ENCODE measurements at regions not wholly inside any gene's neighbourhood (a gene's known extent, or its start where the extent isn't known, plus 50 kb on each side); places are given as distances from the start of the nearest gene placed in this dataset.

DNA sequence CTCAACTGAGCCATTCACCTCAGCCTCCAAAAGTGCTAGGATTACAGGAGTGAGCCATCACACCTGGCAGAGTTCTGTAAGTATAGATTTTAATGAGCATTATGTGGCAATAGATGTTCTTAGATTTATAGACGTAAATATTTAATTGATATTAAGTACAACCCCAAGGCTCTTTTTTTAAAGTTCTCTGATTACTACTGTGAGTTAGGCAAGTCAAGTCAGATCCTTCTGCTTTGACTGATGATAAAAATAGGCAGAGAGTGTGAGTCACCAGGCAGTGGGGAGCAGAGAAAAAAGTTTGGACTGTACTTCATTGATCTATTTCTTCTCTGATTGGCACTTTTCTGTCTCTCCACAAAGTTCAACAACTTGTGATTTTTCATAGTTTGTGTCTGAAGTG lies 1379.9 kb downstream of the UQCRFS1 start:
- TF ChIP-seq POLR2AphosphoS5 (IDR thresholded peaks at IDR 0.05) (no peak), EP300 (IDR thresholded peaks at IDR 0.05) (no peak), POLR2A (IDR thresholded peaks at IDR 0.05) (no peak)
- TF ChIP-seq, protein P1, sequence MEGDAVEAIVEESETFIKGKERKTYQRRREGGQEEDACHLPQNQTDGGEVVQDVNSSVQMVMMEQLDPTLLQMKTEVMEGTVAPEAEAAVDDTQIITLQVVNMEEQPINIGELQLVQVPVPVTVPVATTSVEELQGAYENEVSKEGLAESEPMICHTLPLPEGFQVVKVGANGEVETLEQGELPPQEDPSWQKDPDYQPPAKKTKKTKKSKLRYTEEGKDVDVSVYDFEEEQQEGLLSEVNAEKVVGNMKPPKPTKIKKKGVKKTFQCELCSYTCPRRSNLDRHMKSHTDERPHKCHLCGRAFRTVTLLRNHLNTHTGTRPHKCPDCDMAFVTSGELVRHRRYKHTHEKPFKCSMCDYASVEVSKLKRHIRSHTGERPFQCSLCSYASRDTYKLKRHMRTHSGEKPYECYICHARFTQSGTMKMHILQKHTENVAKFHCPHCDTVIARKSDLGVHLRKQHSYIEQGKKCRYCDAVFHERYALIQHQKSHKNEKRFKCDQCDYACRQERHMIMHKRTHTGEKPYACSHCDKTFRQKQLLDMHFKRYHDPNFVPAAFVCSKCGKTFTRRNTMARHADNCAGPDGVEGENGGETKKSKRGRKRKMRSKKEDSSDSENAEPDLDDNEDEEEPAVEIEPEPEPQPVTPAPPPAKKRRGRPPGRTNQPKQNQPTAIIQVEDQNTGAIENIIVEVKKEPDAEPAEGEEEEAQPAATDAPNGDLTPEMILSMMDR (IDR thresholded peaks at IDR 0.05): no peak
- H3K36me3 ChIP-seq: no peaks in the 10 kb centered on the region
- intact Hi-C loops (cut with DNase I): no loop called here
- no peak overlapping the region for H3K4me3 ChIP-seq
- H3K27ac ChIP-seq: no peak overlapping the region
- WGBS, 2 donors: 0 to 2% methylated on average over 1 of the region's 1 CpG
- no peaks in the 10 kb centered on the region for H3K4me1 ChIP-seq
- no peak for DNase-seq
- H3K9me3 ChIP-seq: no peaks in the 10 kb centered on the region
- no peaks in the 10 kb centered on the region for H3K27me3 ChIP-seq

DNA sequence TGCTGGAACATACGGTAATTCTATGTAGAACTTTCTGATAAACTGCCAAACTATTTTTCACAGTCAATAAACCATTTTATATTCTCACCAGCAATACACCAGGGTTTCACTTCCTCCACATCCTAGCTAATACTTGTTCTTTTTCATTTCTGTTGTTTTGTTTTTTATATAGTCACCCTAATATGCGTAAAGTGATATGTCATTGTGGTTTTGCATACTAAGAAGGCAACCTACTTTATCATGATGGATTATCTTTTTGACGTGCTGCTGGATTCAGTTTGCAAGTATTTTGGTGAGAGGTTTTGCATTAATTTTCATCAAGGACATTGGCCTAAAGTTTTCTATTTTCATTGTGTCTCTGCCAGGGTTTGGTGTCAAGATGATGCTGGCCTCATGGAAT lies 1384.1 kb downstream of the UQCRFS1 start:
- DNase-seq: no peak
- intact Hi-C loops (cut with DNase I): no loop called here
- TF ChIP-seq, protein P1 (IDR thresholded peaks at IDR 0.05): no peak
- no peak for TF ChIP-seq EP300 (IDR thresholded peaks at IDR 0.05)
- no peak for TF ChIP-seq POLR2AphosphoS5 (IDR thresholded peaks at IDR 0.05)
- no peak for TF ChIP-seq POLR2A (IDR thresholded peaks at IDR 0.05)

DNA sequence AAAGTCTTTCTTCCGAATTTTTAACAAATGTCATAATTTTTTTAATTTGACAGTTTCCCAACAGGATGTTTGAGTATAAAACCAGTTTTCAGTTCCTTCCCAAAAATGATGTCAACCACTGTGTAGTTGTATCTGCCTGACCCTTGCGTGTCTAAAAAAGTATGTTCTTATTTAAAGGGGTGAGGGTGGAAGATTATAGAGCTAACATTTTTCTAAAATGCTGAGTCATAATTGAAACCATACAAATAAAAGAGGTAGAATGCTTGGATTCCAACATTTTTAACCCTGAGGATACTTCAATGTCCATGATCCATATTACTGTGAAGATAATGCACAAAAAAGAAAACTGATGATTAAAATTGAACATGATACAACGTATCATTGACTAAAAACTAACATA lies 1388.8 kb downstream of the UQCRFS1 start:
- no peak for DNase-seq
- intact Hi-C loops (cut with DNase I): no loop called here
- Histone ChIP-seq H3K4me1 (no peaks in the 10 kb centered on the region), H3K4me3 (no peak overlapping the region), H3K9me3 (no peaks in the 10 kb centered on the region), H3K36me3 (no peaks in the 10 kb centered on the region), H3K27me3 (no peaks in the 10 kb centered on the region), H3K27ac (no peak overlapping the region)
- TF ChIP-seq EP300 (IDR thresholded peaks at IDR 0.05) (no peak), POLR2A (IDR thresholded peaks at IDR 0.05) (no peak), POLR2AphosphoS5 (IDR thresholded peaks at IDR 0.05) (no peak)
- TF ChIP-seq, protein P1 (IDR thresholded peaks at IDR 0.05): no peak
- 88 to 89% methylated on average over 3 of the region's 3 CpGs for WGBS, 2 donors

More for the DNA sequence above, 1384.1 kb downstream of the UQCRFS1 start:
- H3K36me3 ChIP-seq: no peaks in the 10 kb centered on the region
- no peaks in the 10 kb centered on the region for H3K9me3 ChIP-seq
- H3K27ac ChIP-seq: no peak overlapping the region
- WGBS, 2 donors: 75 to 87% methylated on average over 3 of the region's 3 CpGs
- no peaks in the 10 kb centered on the region for H3K4me1 ChIP-seq
- H3K27me3 ChIP-seq: no peaks in the 10 kb centered on the region
- no peak overlapping the region for H3K4me3 ChIP-seq

DNA sequence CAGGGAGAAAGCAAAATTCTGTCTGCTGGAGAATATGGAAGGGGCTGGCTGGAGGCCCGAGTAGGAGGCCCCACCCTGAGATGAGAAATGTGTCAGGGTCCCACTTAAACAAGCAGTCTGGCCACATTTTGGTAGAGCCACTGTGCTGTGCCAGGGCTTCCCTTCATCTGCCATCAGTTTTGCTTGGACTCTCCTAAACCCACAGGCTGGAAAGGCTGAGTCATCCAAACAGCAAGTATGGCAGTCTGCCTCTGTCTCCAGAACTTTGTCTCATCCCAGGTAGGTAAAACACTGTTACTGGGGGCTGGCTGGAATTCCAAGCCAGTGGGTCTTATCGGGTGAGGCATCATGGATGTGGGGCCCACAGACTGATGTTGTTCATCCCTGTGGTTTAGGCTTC lies 1390.6 kb downstream of the UQCRFS1 start:
- WGBS, 2 donors: 46 to 47% methylated on average over 2 of the region's 2 CpGs
- H3K27me3 ChIP-seq: no peaks in the 10 kb centered on the region
- DNase-seq: no peak
- no peaks in the 10 kb centered on the region for H3K4me1 ChIP-seq
- no peak for TF ChIP-seq EP300 (IDR thresholded peaks at IDR 0.05)
- TF ChIP-seq, protein P1 (IDR thresholded peaks at IDR 0.05): no peak
- TF ChIP-seq POLR2A (IDR thresholded peaks at IDR 0.05): no peak
- no peak for TF ChIP-seq POLR2AphosphoS5 (IDR thresholded peaks at IDR 0.05)
- intact Hi-C loops (cut with DNase I): no loop called here
- H3K36me3 ChIP-seq: no peaks in the 10 kb centered on the region
- H3K4me3 ChIP-seq: no peak overlapping the region
- no peaks in the 10 kb centered on the region for H3K9me3 ChIP-seq
- no peak overlapping the region for H3K27ac ChIP-seq

DNA sequence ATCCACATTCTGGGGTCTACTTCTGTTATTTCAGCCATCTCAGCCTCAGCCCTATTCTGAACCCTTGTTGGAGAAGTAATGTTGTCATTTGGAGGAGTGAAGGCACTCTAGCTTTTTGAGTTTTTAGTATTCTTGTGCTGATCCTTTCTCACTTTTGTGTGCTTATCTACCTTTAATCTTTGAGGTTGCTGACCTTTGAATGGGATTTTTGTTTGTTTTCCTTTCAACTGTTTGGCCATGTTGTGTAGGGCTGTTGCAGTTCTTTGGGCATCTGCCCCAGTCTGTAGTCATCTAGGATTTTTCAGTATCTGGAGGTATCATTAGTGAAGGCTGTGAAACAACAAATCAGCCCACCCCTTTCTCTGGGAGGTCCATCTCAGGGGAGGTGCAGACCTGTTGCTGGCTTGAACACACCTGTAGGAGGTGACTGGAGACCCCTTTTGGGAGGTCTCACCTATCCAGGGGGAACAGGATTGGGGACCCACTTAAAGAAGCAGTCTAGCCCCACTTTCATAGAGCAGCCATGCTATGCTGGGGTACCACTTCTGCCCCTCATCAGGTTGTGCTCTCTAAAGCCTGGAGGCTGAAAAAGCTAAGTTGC lies 1391.4 kb downstream of the UQCRFS1 start:
- Histone ChIP-seq H3K27me3 (no peaks in the 10 kb centered on the region), H3K4me1 (no peaks in the 10 kb centered on the region), H3K27ac (no peak overlapping the region), H3K4me3 (no peak overlapping the region), H3K36me3 (no peaks in the 10 kb centered on the region), H3K9me3 (peaks cover 0 to 2% (median 0%) of the 10 kb centered on the region in 4 donors)
- no peak for DNase-seq
- TF ChIP-seq, protein P1 (IDR thresholded peaks at IDR 0.05): no peak
- TF ChIP-seq EP300 (IDR thresholded peaks at IDR 0.05) (no peak), POLR2AphosphoS5 (IDR thresholded peaks at IDR 0.05) (no peak), POLR2A (IDR thresholded peaks at IDR 0.05) (no peak)
- intact Hi-C loops (cut with DNase I): no loop called here

All from sigmoid colon (tissue), 6 donors.